ENCODE measurements at regions not wholly inside any gene's neighbourhood (a gene's known extent, or its start where the extent isn't known, plus 50 kb on each side); places are given as distances from the start of the nearest gene placed in this dataset.

GRCh38 chr2:34423301-34423700 lies 824.2 kb upstream of the FAM98A start:
- Histone ChIP-seq H3K4me1 (ENCODE audit: control insufficient read depth in 1 of 2, low read depth in 2 of 2) (no peaks in the 10 kb centered on the region), H3K4me3 (no peak overlapping the region), H3K27ac (no peak overlapping the region), H3K27me3 (replicated peaks; ENCODE audit: insufficient read depth) (no peaks in the 10 kb centered on the region), H3K36me3 (no peaks in the 10 kb centered on the region), H3K9me3 (no peaks in the 10 kb centered on the region)
- no peak for ATAC-seq (ENCODE audit: insufficient number of reproducible peaks, low FRiP score, low read depth)
- TF ChIP-seq, protein P1, sequence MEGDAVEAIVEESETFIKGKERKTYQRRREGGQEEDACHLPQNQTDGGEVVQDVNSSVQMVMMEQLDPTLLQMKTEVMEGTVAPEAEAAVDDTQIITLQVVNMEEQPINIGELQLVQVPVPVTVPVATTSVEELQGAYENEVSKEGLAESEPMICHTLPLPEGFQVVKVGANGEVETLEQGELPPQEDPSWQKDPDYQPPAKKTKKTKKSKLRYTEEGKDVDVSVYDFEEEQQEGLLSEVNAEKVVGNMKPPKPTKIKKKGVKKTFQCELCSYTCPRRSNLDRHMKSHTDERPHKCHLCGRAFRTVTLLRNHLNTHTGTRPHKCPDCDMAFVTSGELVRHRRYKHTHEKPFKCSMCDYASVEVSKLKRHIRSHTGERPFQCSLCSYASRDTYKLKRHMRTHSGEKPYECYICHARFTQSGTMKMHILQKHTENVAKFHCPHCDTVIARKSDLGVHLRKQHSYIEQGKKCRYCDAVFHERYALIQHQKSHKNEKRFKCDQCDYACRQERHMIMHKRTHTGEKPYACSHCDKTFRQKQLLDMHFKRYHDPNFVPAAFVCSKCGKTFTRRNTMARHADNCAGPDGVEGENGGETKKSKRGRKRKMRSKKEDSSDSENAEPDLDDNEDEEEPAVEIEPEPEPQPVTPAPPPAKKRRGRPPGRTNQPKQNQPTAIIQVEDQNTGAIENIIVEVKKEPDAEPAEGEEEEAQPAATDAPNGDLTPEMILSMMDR (IDR thresholded peaks at IDR 0.05): no peak
- no peak for DNase-seq (ENCODE audit: low spot score)

GRCh38 chr2:34419856-34420255 lies 820.8 kb upstream of the FAM98A start:
- DNase-seq (ENCODE audit: low spot score) (no peak), ATAC-seq (ENCODE audit: insufficient number of reproducible peaks, low FRiP score, low read depth) (no peak)
- H3K9me3 ChIP-seq: no peaks in the 10 kb centered on the region
- H3K27ac ChIP-seq: no peak overlapping the region
- no peaks in the 10 kb centered on the region for H3K27me3 ChIP-seq (replicated peaks; ENCODE audit: insufficient read depth)
- H3K36me3 ChIP-seq: no peaks in the 10 kb centered on the region
- H3K4me1 ChIP-seq (ENCODE audit: control insufficient read depth in 1 of 2, low read depth in 2 of 2): no peaks in the 10 kb centered on the region
- TF ChIP-seq, protein P1 (IDR thresholded peaks at IDR 0.05): no peak
- no peak overlapping the region for H3K4me3 ChIP-seq

GRCh38 chr2:34416856-34417255 lies 817.8 kb upstream of the FAM98A start:
- no peak overlapping the region for H3K27ac ChIP-seq
- H3K4me1 ChIP-seq (ENCODE audit: control insufficient read depth in 1 of 2, low read depth in 2 of 2): no peaks in the 10 kb centered on the region
- H3K36me3 ChIP-seq: no peaks in the 10 kb centered on the region
- DNase-seq (ENCODE audit: low spot score) (no peak), ATAC-seq (ENCODE audit: insufficient number of reproducible peaks, low FRiP score, low read depth) (no peak)
- H3K27me3 ChIP-seq (replicated peaks; ENCODE audit: insufficient read depth): no peaks in the 10 kb centered on the region
- TF ChIP-seq, protein P1 (IDR thresholded peaks at IDR 0.05): no peak
- H3K4me3 ChIP-seq: no peak overlapping the region
- no peaks in the 10 kb centered on the region for H3K9me3 ChIP-seq

- no peak overlapping the region for H3K4me3 ChIP-seq
These were observed 815.8 kb upstream of the FAM98A start for GRCh38 chr2:34414856-34415255.

DNA sequence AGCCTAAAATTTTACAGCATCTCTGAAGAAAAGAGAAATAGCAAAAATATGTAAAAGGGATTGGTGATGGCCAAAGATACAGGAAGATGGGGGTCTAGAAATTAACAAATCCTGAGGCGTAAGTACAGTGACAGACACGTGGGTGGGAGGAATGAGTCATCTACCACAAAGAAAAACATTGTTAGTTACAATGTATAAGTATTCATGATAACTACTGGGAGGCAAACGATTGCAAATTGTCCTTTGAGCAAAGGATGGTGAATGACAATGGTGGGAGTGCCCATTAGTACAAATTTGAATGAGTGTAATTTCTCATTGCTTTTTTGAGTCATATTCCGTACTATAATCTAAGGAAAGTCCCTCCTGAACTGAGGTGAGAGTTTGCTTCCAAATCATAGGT lies 809.0 kb upstream of the FAM98A start:
- Histone ChIP-seq H3K4me3 (no peak overlapping the region), H3K36me3 (no peaks in the 10 kb centered on the region), H3K27ac (no peak overlapping the region), H3K9me3 (no peaks in the 10 kb centered on the region), H3K4me1 (ENCODE audit: control insufficient read depth in 1 of 2, low read depth in 2 of 2) (no peaks in the 10 kb centered on the region), H3K27me3 (replicated peaks; ENCODE audit: insufficient read depth) (no peaks in the 10 kb centered on the region)
- no peak for DNase-seq (ENCODE audit: low spot score)
- ATAC-seq (ENCODE audit: insufficient number of reproducible peaks, low FRiP score, low read depth): no peak
- TF ChIP-seq, protein P1 (IDR thresholded peaks at IDR 0.05): no peak

More at GRCh38 chr2:34414856-34415255, 815.8 kb upstream of the FAM98A start:
- H3K27me3 ChIP-seq (replicated peaks; ENCODE audit: insufficient read depth): no peaks in the 10 kb centered on the region
- ATAC-seq (ENCODE audit: insufficient number of reproducible peaks, low FRiP score, low read depth): no peak
- no peaks in the 10 kb centered on the region for H3K4me1 ChIP-seq (ENCODE audit: control insufficient read depth in 1 of 2, low read depth in 2 of 2)
- no peak for DNase-seq (ENCODE audit: low spot score)
- H3K9me3 ChIP-seq: no peaks in the 10 kb centered on the region
- TF ChIP-seq, protein P1 (IDR thresholded peaks at IDR 0.05): no peak
- no peak overlapping the region for H3K27ac ChIP-seq
- no peaks in the 10 kb centered on the region for H3K36me3 ChIP-seq
